Left cardiac atrium (tissue), 4 donors: ENCODE measurements at regions not wholly inside any gene's neighbourhood (a gene's known extent, or its start where the extent isn't known, plus 50 kb on each side); places are given as distances from the start of the nearest gene placed in this dataset.
A peak's percentile ranks its signal among the peaks of the same experiment; 100 is the strongest.

Experiments used
- ATAC-seq, 2 donors: fragments of 200-7000 bp; cut with Tn5 transposase; one replicate each; pipeline ENCODE4 v1.9.1; 2020; ENCODE audit warnings: mild to moderate bottlenecking in 2 of 2, moderate library complexity in 2 of 2
- DNase-seq: peaks from one replicate; pipeline ENCODE4 v3.0.0-alpha.2; 2020
- intact Hi-C, 2 donors: fragments of 100-400 bp; cut with DNase I; formaldehyde crosslinking; loops; one replicate each; pipeline versions ENCODE4 v1.14.1 to v1.15.1; 2022 to 2023
- donor health status: DM: no; HTN: yes; CAD: no.
- donor health status: DM: no; HTN: yes; CAD: no; lungs with severe emphysema.
- donor health status: DM: yes; HTN: yes; CAD: no.
- donor health status: Dilated cardiomyopathy.

GRCh38 chr2:234842753-234843152, 109.1 kb upstream of the SH3BP4 start:
- intact Hi-C loops = no loop called here
- DNase-seq (no peak), ATAC-seq (no peak)

- intact Hi-C loops = no loop called here
- DNase-seq (no peak), ATAC-seq (no peak)
These were observed 110.3 kb upstream of the SH3BP4 start for GRCh38 chr2:234841321-234842015.

- intact Hi-C loops = no loop called here
- peak; percentile 81 to 97 for ATAC-seq
- peak; percentile 46 for DNase-seq
These were observed 111.5 kb upstream of the SH3BP4 start for GRCh38 chr2:234840336-234840735.

- intact Hi-C loops = no loop called here
- no peak for DNase-seq
- ATAC-seq = no peak
These were observed 112.5 kb upstream of the SH3BP4 start for GRCh38 chr2:234839285-234839684.

GRCh38 chr2:234836271-234836670, 115.5 kb upstream of the SH3BP4 start:
- DNase-seq = no peak
- no peak for ATAC-seq
- intact Hi-C loops = no loop called here

- DNase-seq (no peak), ATAC-seq (no peak)
- intact Hi-C loops = no loop called here
These were observed 116.1 kb upstream of the SH3BP4 start for GRCh38 chr2:234835738-234836137.

GRCh38 chr2:234834228-234834923, 117.4 kb upstream of the SH3BP4 start:
- DNase-seq (no peak), ATAC-seq (peak in 1 of 2 donors; percentile 50)
- intact Hi-C loops = no loop called here

GRCh38 chr2:234830853-234831252, 121.0 kb upstream of the SH3BP4 start:
- ATAC-seq (no peak), DNase-seq (no peak)
- intact Hi-C loops = no loop called here

GRCh38 chr2:234829074-234829455, 122.8 kb upstream of the SH3BP4 start:
- no peak for DNase-seq
- intact Hi-C loops = no loop called here
- ATAC-seq = no peak

GRCh38 chr2:234828382-234829073, 123.3 kb upstream of the SH3BP4 start:
- intact Hi-C loops = no loop called here
- no peak for ATAC-seq
- no peak for DNase-seq

GRCh38 chr2:234827096-234827860, 124.5 kb upstream of the SH3BP4 start:
- ATAC-seq = no peak
- intact Hi-C loops = no loop called here

GRCh38 chr2:234826681-234827080, 125.1 kb upstream of the SH3BP4 start:
- intact Hi-C loops = no loop called here
- DNase-seq (no peak), ATAC-seq (no peak)

More at GRCh38 chr2:234827096-234827860, 124.5 kb upstream of the SH3BP4 start:
- DNase-seq = no peak

- intact Hi-C loops = no loop called here
- no peak for DNase-seq
- ATAC-seq = no peak
These were observed 126.2 kb upstream of the SH3BP4 start for GRCh38 chr2:234825616-234826015.

- peak; percentile 41 for DNase-seq
- intact Hi-C loops = no loop called here
- peak; percentile 80 to 93 for ATAC-seq
These were observed 127.9 kb upstream of the SH3BP4 start for GRCh38 chr2:234823877-234824376.

- DNase-seq (no peak), ATAC-seq (peak; percentile 59 to 71)
- intact Hi-C loops = no loop called here
These were observed 128.5 kb upstream of the SH3BP4 start for GRCh38 chr2:234823196-234823876.

- ATAC-seq = no peak
- intact Hi-C loops = no loop called here
These were observed 129.8 kb upstream of the SH3BP4 start for GRCh38 chr2:234821946-234822475.

GRCh38 chr2:234818937-234819336, 132.9 kb upstream of the SH3BP4 start:
- ATAC-seq (no peak), DNase-seq (no peak)
- intact Hi-C loops = no loop called here

More at GRCh38 chr2:234821946-234822475, 129.8 kb upstream of the SH3BP4 start:
- DNase-seq = no peak

- no peak for ATAC-seq
- no peak for DNase-seq
- intact Hi-C loops = no loop called here
These were observed 135.3 kb upstream of the SH3BP4 start for GRCh38 chr2:234816491-234816890.

- ATAC-seq (no peak), DNase-seq (no peak)
- intact Hi-C loops = no loop called here
These were observed 135.8 kb upstream of the SH3BP4 start for GRCh38 chr2:234816056-234816455.
